Spinal cord (tissue), 9 donors: ENCODE measurements at regions not wholly inside any gene's neighbourhood (a gene's known extent, or its start where the extent isn't known, plus 50 kb on each side); places are given as distances from the start of the nearest gene placed in this dataset.
"Not testable (repeated sequence)": the region's sequence is repeated elsewhere in the genome, so short reads cannot be mapped to it uniquely, and the experiment has no call there.

Experiments
- DNase-seq, 6 donors: peaks; one replicate each; pipeline versions ENCODE4 v3.0.0 to v3.0.0-alpha.2; 2013 to 2015; ENCODE audit warnings: low spot score in 6 of 6, low read depth in 4 of 6
- H3K27ac ChIP-seq: one replicate; pipeline ENCODE4 v1.5.1; 2013; ENCODE audit warnings: low read depth, low read length, control low read depth
- H3K27me3 ChIP-seq: one replicate; pipeline ENCODE4 v1.6.1; 2013; ENCODE audit warnings: low read length; ENCODE audit not compliant: control insufficient read depth, insufficient read depth
- H3K36me3 ChIP-seq: one replicate; pipeline ENCODE4 v1.6.1; 2013; ENCODE audit warnings: low read length; ENCODE audit not compliant: control insufficient read depth, insufficient read depth
- H3K4me1 ChIP-seq: one replicate; pipeline ENCODE4 v1.6.1; 2013; ENCODE audit warnings: low read length; ENCODE audit not compliant: control insufficient read depth, insufficient read depth
- H3K4me3 ChIP-seq: one replicate; pipeline ENCODE4 v1.5.1; 2013; ENCODE audit warnings: low read depth, low read length, control low read depth
- H3K9me3 ChIP-seq: one replicate; pipeline ENCODE4 v1.6.1; 2013; ENCODE audit warnings: low read length; ENCODE audit not compliant: control insufficient read depth, insufficient read depth
- WGBS: methylation state at CpG from one replicate; pipeline ENCODE4 v1.1.5; 2013; ENCODE audit warnings: missing lambda C conversion rate; ENCODE audit not compliant: insufficient coverage; 5-methylcytosine and 5-hydroxymethylcytosine counted together
- donor health status: healthy.

DNA sequence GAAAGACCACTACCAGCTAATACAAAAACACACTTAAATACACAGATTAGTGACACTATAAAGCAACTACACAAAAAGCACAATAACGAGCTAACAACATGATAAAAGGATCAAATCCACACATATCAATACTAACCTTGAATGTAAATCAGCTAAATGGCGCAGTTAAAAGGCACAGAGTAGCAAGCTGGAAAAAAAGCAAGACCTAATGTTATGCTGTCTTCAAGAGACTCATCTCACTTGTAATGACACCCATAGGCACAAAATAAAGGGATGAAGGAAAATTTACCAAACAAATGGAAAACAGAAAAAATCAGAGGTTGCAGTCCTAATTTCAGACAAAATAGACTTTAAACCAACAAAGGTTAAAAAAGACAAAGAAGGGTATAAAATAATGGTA, 86.3 kb downstream of the NUS1 start:
- H3K4me3 ChIP-seq: no peak overlapping the region
- H3K9me3 ChIP-seq: no peaks in the 10 kb centered on the region
- DNase-seq: no peak
- H3K27me3 ChIP-seq: no peaks in the 10 kb centered on the region
- H3K4me1 ChIP-seq: no peaks in the 10 kb centered on the region
- WGBS: no CpG with 5 or more reads among the region's 2 CpGs
- no peak overlapping the region for H3K27ac ChIP-seq
- no peaks in the 10 kb centered on the region for H3K36me3 ChIP-seq

DNA sequence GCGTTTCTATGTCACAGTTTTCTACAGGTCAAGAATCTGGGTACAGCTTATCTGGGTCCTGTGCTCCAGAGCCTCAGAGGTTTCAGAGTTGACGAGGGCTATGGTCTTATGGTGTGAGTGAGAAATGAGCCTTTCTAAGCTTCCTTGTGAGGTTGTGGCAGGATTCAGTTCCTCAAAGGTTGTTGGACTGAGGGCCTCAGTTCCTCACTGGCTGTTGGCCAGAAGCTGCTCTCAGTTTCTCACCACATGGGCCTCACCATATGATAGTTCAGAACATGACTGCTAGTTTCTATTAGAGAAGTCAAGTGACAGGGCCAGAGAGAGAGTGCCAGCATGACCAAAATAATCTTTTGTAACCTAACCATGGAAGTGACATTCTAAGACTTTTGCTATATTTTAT, 96.1 kb downstream of the NUS1 start:
- WGBS: 96% methylated on average over 2 of the region's 2 CpGs
- no peak for DNase-seq
- no peak overlapping the region for H3K27ac ChIP-seq
- no peak overlapping the region for H3K4me3 ChIP-seq
- H3K27me3 ChIP-seq: no peaks in the 10 kb centered on the region
- H3K4me1 ChIP-seq: no peaks in the 10 kb centered on the region
- no peaks in the 10 kb centered on the region for H3K9me3 ChIP-seq
- H3K36me3 ChIP-seq: no peaks in the 10 kb centered on the region

- no peaks in the 10 kb centered on the region for H3K27me3 ChIP-seq
- 61% methylated on average over 3 of the region's 3 CpGs for WGBS
- no peak overlapping the region for H3K27ac ChIP-seq
- no peak for DNase-seq
- H3K4me1 ChIP-seq: no peaks in the 10 kb centered on the region
- H3K4me3 ChIP-seq: no peak overlapping the region
- no peaks in the 10 kb centered on the region for H3K36me3 ChIP-seq
- no peaks in the 10 kb centered on the region for H3K9me3 ChIP-seq
Measured at GRCh38 chr6:117776441-117776840, 101.2 kb downstream of the NUS1 start.

GRCh38 chr6:117781550-117781949, 106.3 kb downstream of the NUS1 start:
- Histone ChIP-seq H3K36me3 (no peaks in the 10 kb centered on the region), H3K27me3 (no peaks in the 10 kb centered on the region), H3K4me1 (no peaks in the 10 kb centered on the region), H3K9me3 (no peaks in the 10 kb centered on the region), H3K27ac (no peak overlapping the region), H3K4me3 (no peak overlapping the region)
- 83% methylated on average over 1 of the region's 3 CpGs for WGBS
- DNase-seq: no peak

DNA sequence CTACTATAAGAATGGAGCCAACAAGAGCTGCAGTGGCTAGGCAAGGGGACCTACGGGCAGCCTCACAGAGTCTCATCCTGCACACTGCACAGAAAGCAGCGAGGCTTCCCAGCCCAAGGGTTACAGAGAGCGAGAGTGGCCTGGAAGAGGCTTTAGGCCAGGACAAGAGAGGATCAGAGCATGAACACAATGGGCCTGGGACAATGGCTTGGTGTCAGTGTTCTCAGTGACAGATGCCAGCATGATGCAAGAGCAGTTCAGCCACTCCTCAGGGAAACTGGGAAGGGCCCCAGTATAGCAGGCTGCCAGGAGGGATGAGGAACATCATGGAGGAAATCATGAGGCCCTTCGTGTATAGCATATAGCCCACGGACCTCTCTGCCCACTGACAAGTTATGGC, 108.0 kb downstream of the NUS1 start:
- no peak for DNase-seq
- Histone ChIP-seq H3K36me3 (no peaks in the 10 kb centered on the region), H3K9me3 (no peaks in the 10 kb centered on the region), H3K27me3 (no peaks in the 10 kb centered on the region), H3K4me1 (no peaks in the 10 kb centered on the region), H3K27ac (no peak overlapping the region), H3K4me3 (no peak overlapping the region)
- 75% methylated on average over 4 of the region's 5 CpGs for WGBS

DNA sequence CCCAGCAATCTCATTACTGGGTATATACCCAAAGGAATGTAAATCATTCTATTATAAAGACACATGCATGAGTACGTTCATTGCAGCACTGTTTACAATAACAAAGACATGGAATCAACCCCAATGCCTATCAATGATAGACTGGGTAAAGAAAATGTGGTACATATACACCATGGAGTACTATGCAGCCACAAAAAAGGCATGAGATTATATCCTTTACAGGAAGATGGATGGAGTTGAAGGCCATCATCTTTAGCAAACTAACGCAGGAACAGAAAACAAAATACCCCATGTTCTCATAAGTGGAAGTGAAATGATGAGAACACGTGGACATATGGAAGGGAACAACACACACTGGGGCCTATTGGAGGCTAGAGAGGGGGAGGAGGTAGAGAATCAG, 115.7 kb downstream of the NUS1 start:
- WGBS: no CpG with 5 or more reads among the region's 3 CpGs
- H3K27ac ChIP-seq: no peak overlapping the region

GRCh38 chr6:117795234-117795633, 111.8 kb upstream of the SLC35F1 start:
- no peaks in the 10 kb centered on the region for H3K9me3 ChIP-seq
- peak in 1 of 6 donors; percentile 37 for DNase-seq
- WGBS: no CpG with 5 or more reads among the region's 1 CpG

More for the DNA sequence above, 115.7 kb downstream of the NUS1 start:
- DNase-seq: no peak
- Histone ChIP-seq H3K4me3 (no peak overlapping the region), H3K9me3 (no peaks in the 10 kb centered on the region), H3K27me3 (no peaks in the 10 kb centered on the region), H3K36me3 (no peaks in the 10 kb centered on the region), H3K4me1 (no peaks in the 10 kb centered on the region)

GRCh38 chr6:117798819-117799218, 108.2 kb upstream of the SLC35F1 start:
- no CpG with 5 or more reads among the region's 2 CpGs for WGBS
- not testable (repeated sequence) for DNase-seq, H3K9me3 ChIP-seq, H3K4me3 ChIP-seq, H3K4me1 ChIP-seq, H3K27me3 ChIP-seq, H3K36me3 ChIP-seq, H3K27ac ChIP-seq

More at GRCh38 chr6:117795234-117795633, 111.8 kb upstream of the SLC35F1 start:
- Histone ChIP-seq H3K4me1 (no peaks in the 10 kb centered on the region), H3K27ac (no peak overlapping the region), H3K27me3 (no peaks in the 10 kb centered on the region), H3K4me3 (no peak overlapping the region), H3K36me3 (no peaks in the 10 kb centered on the region)

GRCh38 chr6:117810269-117810668, 96.8 kb upstream of the SLC35F1 start:
- 93% methylated on average over 6 of the region's 6 CpGs for WGBS
- Histone ChIP-seq H3K4me3 (no peak overlapping the region), H3K4me1 (no peaks in the 10 kb centered on the region), H3K9me3 (peaks cover 2% of the 10 kb centered on the region), H3K27ac (no peak overlapping the region), H3K27me3 (no peaks in the 10 kb centered on the region), H3K36me3 (no peaks in the 10 kb centered on the region)
- no peak for DNase-seq

- WGBS: 83% methylated on average over 4 of the region's 5 CpGs
- H3K4me1 ChIP-seq: no peaks in the 10 kb centered on the region
- DNase-seq: no peak
- H3K4me3 ChIP-seq: no peak overlapping the region
- H3K27me3 ChIP-seq: no peaks in the 10 kb centered on the region
- no peaks in the 10 kb centered on the region for H3K36me3 ChIP-seq
- no peak overlapping the region for H3K27ac ChIP-seq
- no peaks in the 10 kb centered on the region for H3K9me3 ChIP-seq
Measured at GRCh38 chr6:117817499-117817898, 89.6 kb upstream of the SLC35F1 start.
